ENCODE measurements at regions not wholly inside any gene's neighbourhood (a gene's known extent, or its start where the extent isn't known, plus 50 kb on each side); places are given as distances from the start of the nearest gene placed in this dataset.

DNA sequence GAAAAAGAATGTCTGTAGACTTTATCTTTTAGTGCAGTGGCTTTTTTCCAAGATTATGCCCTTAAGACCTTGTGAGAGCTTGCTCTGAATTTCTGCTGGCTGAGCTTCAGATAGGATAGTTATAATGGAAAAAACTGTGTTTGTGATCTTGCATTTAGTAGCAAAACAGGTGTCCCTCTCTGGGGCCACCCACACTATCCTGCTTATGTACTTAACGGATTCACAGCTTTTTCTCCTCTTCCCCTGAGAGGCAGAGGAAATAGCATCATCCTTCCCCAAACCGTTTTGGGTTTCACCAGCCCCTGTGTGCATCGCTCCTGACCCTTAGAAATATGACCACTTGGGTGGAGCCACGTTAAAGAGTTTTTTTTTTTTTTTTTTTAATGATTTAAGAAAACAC is 101.2 kb downstream of the RAB18 start:
- TF ChIP-seq, protein P1, sequence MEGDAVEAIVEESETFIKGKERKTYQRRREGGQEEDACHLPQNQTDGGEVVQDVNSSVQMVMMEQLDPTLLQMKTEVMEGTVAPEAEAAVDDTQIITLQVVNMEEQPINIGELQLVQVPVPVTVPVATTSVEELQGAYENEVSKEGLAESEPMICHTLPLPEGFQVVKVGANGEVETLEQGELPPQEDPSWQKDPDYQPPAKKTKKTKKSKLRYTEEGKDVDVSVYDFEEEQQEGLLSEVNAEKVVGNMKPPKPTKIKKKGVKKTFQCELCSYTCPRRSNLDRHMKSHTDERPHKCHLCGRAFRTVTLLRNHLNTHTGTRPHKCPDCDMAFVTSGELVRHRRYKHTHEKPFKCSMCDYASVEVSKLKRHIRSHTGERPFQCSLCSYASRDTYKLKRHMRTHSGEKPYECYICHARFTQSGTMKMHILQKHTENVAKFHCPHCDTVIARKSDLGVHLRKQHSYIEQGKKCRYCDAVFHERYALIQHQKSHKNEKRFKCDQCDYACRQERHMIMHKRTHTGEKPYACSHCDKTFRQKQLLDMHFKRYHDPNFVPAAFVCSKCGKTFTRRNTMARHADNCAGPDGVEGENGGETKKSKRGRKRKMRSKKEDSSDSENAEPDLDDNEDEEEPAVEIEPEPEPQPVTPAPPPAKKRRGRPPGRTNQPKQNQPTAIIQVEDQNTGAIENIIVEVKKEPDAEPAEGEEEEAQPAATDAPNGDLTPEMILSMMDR (conservative IDR thresholded peaks at IDR 0.05), result no peak
- H3K4me3 Mint-ChIP-seq, result no peak overlapping the region
- H3K27ac Mint-ChIP-seq (ENCODE audit: unreplicated experiment), result no peak overlapping the region
- H3K4me1 Mint-ChIP-seq, result peaks cover 5% of the 10 kb centered on the region
- peaks cover 6% of the 10 kb centered on the region for H3K9me3 Mint-ChIP-seq
- no peaks in the 10 kb centered on the region for H3K27me3 Mint-ChIP-seq (ENCODE audit: low read depth)
- no peak for DNase-seq (ENCODE audit: low read depth, low spot score)
- H3K36me3 Mint-ChIP-seq (ENCODE audit: low read depth), result no peaks in the 10 kb centered on the region

DNA sequence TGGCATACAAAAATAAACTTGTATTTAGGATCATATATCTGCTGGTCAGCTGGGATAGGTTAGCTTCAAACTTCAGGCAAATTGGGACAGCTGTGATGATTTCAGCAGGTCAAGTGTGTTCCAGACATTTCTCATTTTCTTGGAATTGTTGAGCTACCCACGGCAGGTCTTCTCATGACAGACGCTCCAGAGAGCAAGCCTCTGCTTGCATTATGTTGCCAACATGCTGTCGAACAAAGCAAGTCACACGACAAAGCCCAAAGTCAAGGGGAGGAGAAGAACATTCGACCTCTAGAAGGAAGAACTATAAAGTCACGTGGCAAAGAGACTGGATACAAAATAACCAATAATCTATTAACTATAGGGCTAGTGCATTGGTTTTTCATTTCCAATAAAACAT is 103.5 kb downstream of the RAB18 start:
- no peak overlapping the region for H3K4me3 Mint-ChIP-seq
- no peak for DNase-seq (ENCODE audit: low read depth, low spot score)
- peaks cover 6% of the 10 kb centered on the region for H3K9me3 Mint-ChIP-seq
- H3K27me3 Mint-ChIP-seq (ENCODE audit: low read depth), result no peaks in the 10 kb centered on the region
- H3K27ac Mint-ChIP-seq (ENCODE audit: unreplicated experiment), result no peak overlapping the region
- TF ChIP-seq, protein P1 (conservative IDR thresholded peaks at IDR 0.05), result no peak
- peaks cover 20% of the 10 kb centered on the region for H3K4me1 Mint-ChIP-seq
- H3K36me3 Mint-ChIP-seq (ENCODE audit: low read depth), result no peaks in the 10 kb centered on the region

GRCh38 chr10:27611236-27611635 is 107.1 kb downstream of the RAB18 start:
- H3K36me3 Mint-ChIP-seq (ENCODE audit: low read depth), result no peaks in the 10 kb centered on the region
- H3K4me3 Mint-ChIP-seq, result no peak overlapping the region
- DNase-seq (ENCODE audit: low read depth, low spot score), result no peak
- TF ChIP-seq, protein P1 (conservative IDR thresholded peaks at IDR 0.05), result no peak
- peaks cover 43% of the 10 kb centered on the region for H3K4me1 Mint-ChIP-seq
- no peak overlapping the region for H3K27ac Mint-ChIP-seq (ENCODE audit: unreplicated experiment)
- peaks cover 4% of the 10 kb centered on the region for H3K9me3 Mint-ChIP-seq
- H3K27me3 Mint-ChIP-seq (ENCODE audit: low read depth), result no peaks in the 10 kb centered on the region

DNA sequence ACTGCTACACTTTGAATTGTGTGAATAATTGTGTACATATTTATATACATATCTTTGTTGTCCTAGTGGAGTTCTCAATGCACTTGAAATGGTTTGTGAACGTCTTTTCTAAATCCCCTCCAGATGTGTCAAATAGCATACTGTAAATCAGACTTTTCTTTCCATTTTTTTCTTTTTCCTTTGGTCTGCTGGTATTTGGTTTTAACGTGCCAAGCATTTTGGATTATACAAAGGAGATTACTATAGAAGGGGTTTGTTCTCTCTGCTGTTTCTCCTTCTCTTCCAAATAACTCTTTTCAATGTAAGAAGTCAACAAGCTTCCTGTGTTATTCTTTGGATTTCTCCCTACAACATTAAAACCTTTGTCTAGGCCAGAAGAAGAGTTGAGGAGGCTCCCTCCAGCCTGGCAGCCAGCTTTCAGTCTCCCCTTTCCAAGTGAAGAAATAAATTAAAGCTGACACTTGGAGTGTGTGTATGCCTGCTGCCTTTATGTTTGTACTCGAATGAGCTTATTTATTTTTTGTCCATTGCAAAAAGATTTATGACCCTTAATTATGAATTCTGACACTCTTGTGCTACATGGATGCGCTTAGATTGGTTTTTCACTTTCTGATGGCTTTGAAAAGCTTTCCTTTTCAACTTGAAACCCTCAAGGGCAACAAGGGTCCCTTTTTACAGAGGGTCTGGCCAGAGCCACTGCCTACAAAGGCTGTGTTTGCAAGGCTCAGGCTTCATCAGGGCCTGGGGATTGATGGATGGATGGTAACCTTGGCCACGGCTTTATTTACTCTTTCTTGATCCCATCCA is 107.8 kb downstream of the RAB18 start:
- TF ChIP-seq, protein P1 (conservative IDR thresholded peaks at IDR 0.05), result no peak
- H3K9me3 Mint-ChIP-seq, result peaks cover 4% of the 10 kb centered on the region
- H3K4me1 Mint-ChIP-seq, result peaks cover 43% of the 10 kb centered on the region
- no peaks in the 10 kb centered on the region for H3K36me3 Mint-ChIP-seq (ENCODE audit: low read depth)
- H3K27ac Mint-ChIP-seq (ENCODE audit: unreplicated experiment), result peak overlapping the region; percentile 83
- H3K27me3 Mint-ChIP-seq (ENCODE audit: low read depth), result no peaks in the 10 kb centered on the region
- H3K4me3 Mint-ChIP-seq, result peak overlapping the region; percentile 48
- no peak for DNase-seq (ENCODE audit: low read depth, low spot score)

DNA sequence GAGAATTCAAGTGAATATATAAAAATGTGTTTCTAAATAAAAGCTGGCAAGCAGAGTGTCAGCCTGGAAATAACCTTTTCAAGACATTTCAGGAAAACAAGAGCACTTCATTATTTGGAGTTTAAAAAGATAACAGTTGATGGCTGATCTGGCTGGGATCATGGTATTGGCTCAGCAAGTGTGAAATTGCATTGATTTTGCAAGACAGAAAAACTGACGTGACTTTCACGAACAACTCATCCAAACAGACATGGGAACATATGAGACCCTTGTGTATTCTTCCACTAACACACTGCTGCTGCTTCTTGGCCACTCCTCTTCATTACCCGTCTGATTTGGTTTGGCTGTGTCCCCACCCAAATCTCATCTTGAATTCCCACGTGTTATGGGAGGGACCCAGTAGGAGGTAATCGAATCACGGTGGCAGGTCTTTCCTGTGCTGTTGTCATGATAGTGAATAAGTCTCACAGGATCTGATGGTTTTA is 108.5 kb downstream of the RAB18 start:
- Mint-ChIP-seq H3K36me3 (ENCODE audit: low read depth) (no peaks in the 10 kb centered on the region), H3K27ac (ENCODE audit: unreplicated experiment) (peak overlapping the region; percentile 83), H3K4me3 (peak overlapping the region; percentile 48), H3K27me3 (ENCODE audit: low read depth) (no peaks in the 10 kb centered on the region), H3K9me3 (peaks cover 4% of the 10 kb centered on the region), H3K4me1 (peaks cover 43% of the 10 kb centered on the region)
- no peak for DNase-seq (ENCODE audit: low read depth, low spot score)
- TF ChIP-seq, protein P1 (conservative IDR thresholded peaks at IDR 0.05), result no peak
